Stimulated activated CD4-positive, alpha-beta T cell treated with anti-CD3 and anti-CD28 coated beads, Interleukin-12 subunit alpha, Interleukin-12 subunit beta, amount 100 ng/mL, for 24 hours (primary cell): ENCODE measurements at regions not wholly inside any gene's neighbourhood (a gene's known extent, or its start where the extent isn't known, plus 50 kb on each side); places are given as distances from the start of the nearest gene placed in this dataset.

Experiments used
- DNase-seq, 2 experiments: peaks; one replicate each; pipeline ENCODE4 v3.0.0-alpha.2; 2020; ENCODE audit warnings: low read depth in 2 of 2

GRCh38 chr4:110675426-110675825, 52.5 kb upstream of the PITX2 start:
- DNase-seq = no peak

GRCh38 chr4:110676241-110676640, 53.4 kb upstream of the PITX2 start:
- no peak for DNase-seq

- DNase-seq = no peak
Measured at GRCh38 chr4:110678517-110679227, 55.8 kb upstream of the PITX2 start.

GRCh38 chr4:110680265-110680664, 57.4 kb upstream of the PITX2 start:
- no peak for DNase-seq

GRCh38 chr4:110681381-110681780, 58.5 kb upstream of the PITX2 start:
- DNase-seq = no peak

GRCh38 chr4:110682311-110682710, 59.4 kb upstream of the PITX2 start:
- no peak for DNase-seq

GRCh38 chr4:110683601-110684000, 60.7 kb upstream of the PITX2 start:
- DNase-seq = no peak

- DNase-seq = no peak
Measured at GRCh38 chr4:110702326-110702725, 79.4 kb upstream of the PITX2 start.

- DNase-seq = no peak
Measured at GRCh38 chr4:110704748-110705439, 82.0 kb upstream of the PITX2 start.

- no peak for DNase-seq
Measured at GRCh38 chr4:110705440-110705782, 82.5 kb upstream of the PITX2 start.

- DNase-seq = no peak
Measured at GRCh38 chr4:110710070-110710469, 87.2 kb upstream of the PITX2 start.

GRCh38 chr4:110712486-110712885, 89.6 kb upstream of the PITX2 start:
- DNase-seq = no peak

GRCh38 chr4:110730318-110730717, 107.4 kb upstream of the PITX2 start:
- DNase-seq = no peak

- DNase-seq = no peak
Measured at GRCh38 chr4:110733901-110734300, 111.0 kb upstream of the PITX2 start.

- no peak for DNase-seq
Measured at GRCh38 chr4:110735686-110736085, 112.8 kb upstream of the PITX2 start.

- DNase-seq = no peak
Measured at GRCh38 chr4:110737931-110738330, 115.1 kb upstream of the PITX2 start.

GRCh38 chr4:110742143-110742542, 119.3 kb upstream of the PITX2 start:
- no peak for DNase-seq

- no peak for DNase-seq
Measured at GRCh38 chr4:110748071-110748470, 125.2 kb upstream of the PITX2 start.

- DNase-seq = no peak
Measured at GRCh38 chr4:110751183-110751582, 128.3 kb upstream of the PITX2 start.

GRCh38 chr4:110751986-110752385, 129.1 kb upstream of the PITX2 start:
- DNase-seq = no peak

- DNase-seq = no peak
Measured at GRCh38 chr4:110753466-110753865, 130.6 kb upstream of the PITX2 start.

GRCh38 chr4:110754716-110755115, 131.8 kb upstream of the PITX2 start:
- DNase-seq = no peak

GRCh38 chr4:110769578-110769977, 146.7 kb upstream of the PITX2 start:
- no peak for DNase-seq

- DNase-seq = no peak
Measured at GRCh38 chr4:110770353-110770752, 147.5 kb upstream of the PITX2 start.
